ENCODE measurements at regions not wholly inside any gene's neighbourhood (a gene's known extent, or its start where the extent isn't known, plus 50 kb on each side); places are given as distances from the start of the nearest gene placed in this dataset.

- H4K20me1 ChIP-seq (ENCODE audit: insufficient read depth, low read length): no peaks in the 10 kb centered on the region
- no peaks in the 10 kb centered on the region for H3K36me3 ChIP-seq (replicated peaks; ENCODE audit: insufficient read depth, low read length)
- H3K4me1 ChIP-seq (ENCODE audit: low read length): no peaks in the 10 kb centered on the region
- H3K9me3 ChIP-seq (replicated peaks; ENCODE audit: insufficient read depth, low read length): no peaks in the 10 kb centered on the region
- no peaks in the 10 kb centered on the region for H3K79me2 ChIP-seq (ENCODE audit: low read length)
- TF ChIP-seq EZH2phosphoT487 (IDR thresholded peaks at IDR 0.05; ENCODE audit: low read length) (no peak), EZH2 (optimal IDR thresholded peaks at IDR 0.05; ENCODE audit: low read depth, low read length) (no peak), CTCF (IDR thresholded peaks at IDR 0.05; ENCODE audit: low read length) (no peak)
- DNase-seq: no peak
- H3F3A ChIP-seq (ENCODE audit: insufficient read depth, low read length): no peaks in the 10 kb centered on the region
- H3K4me2 ChIP-seq (ENCODE audit: low read depth, low read length): no peak overlapping the region
- no peak overlapping the region for H3K4me3 ChIP-seq (ENCODE audit: low read length)
- no peak overlapping the region for H2AFZ ChIP-seq (ENCODE audit: low read length)
- no peak overlapping the region for H3K9ac ChIP-seq (ENCODE audit: low read length)
- no peak overlapping the region for H3K27ac ChIP-seq (ENCODE audit: low read length)
- no peaks in the 10 kb centered on the region for H3K9me2 ChIP-seq (replicated peaks; ENCODE audit: insufficient read depth, low read length)
- H3K27me3 ChIP-seq (replicated peaks; ENCODE audit: insufficient read depth, low read length): no peaks in the 10 kb centered on the region
These were observed 61.9 kb downstream of the NIBAN1 start for GRCh38 chr1:184912392-184912791.

GRCh38 chr1:184911830-184912229 lies 62.5 kb downstream of the NIBAN1 start:
- DNase-seq: no peak
- no peaks in the 10 kb centered on the region for H4K20me1 ChIP-seq (ENCODE audit: insufficient read depth, low read length)
- TF ChIP-seq EZH2phosphoT487 (IDR thresholded peaks at IDR 0.05; ENCODE audit: low read length) (no peak), EZH2 (optimal IDR thresholded peaks at IDR 0.05; ENCODE audit: low read depth, low read length) (no peak), CTCF (IDR thresholded peaks at IDR 0.05; ENCODE audit: low read length) (no peak)
- no peak overlapping the region for H3K4me3 ChIP-seq (ENCODE audit: low read length)
- no peak overlapping the region for H2AFZ ChIP-seq (ENCODE audit: low read length)
- H3K9me2 ChIP-seq (replicated peaks; ENCODE audit: insufficient read depth, low read length): no peaks in the 10 kb centered on the region
- no peaks in the 10 kb centered on the region for H3K27me3 ChIP-seq (replicated peaks; ENCODE audit: insufficient read depth, low read length)
- H3K27ac ChIP-seq (ENCODE audit: low read length): no peak overlapping the region
- H3K9ac ChIP-seq (ENCODE audit: low read length): no peak overlapping the region
- no peaks in the 10 kb centered on the region for H3F3A ChIP-seq (ENCODE audit: insufficient read depth, low read length)
- no peaks in the 10 kb centered on the region for H3K4me1 ChIP-seq (ENCODE audit: low read length)
- H3K9me3 ChIP-seq (replicated peaks; ENCODE audit: insufficient read depth, low read length): no peaks in the 10 kb centered on the region
- H3K79me2 ChIP-seq (ENCODE audit: low read length): no peaks in the 10 kb centered on the region
- H3K4me2 ChIP-seq (ENCODE audit: low read depth, low read length): no peak overlapping the region
- H3K36me3 ChIP-seq (replicated peaks; ENCODE audit: insufficient read depth, low read length): no peaks in the 10 kb centered on the region

- H2AFZ ChIP-seq (ENCODE audit: low read length): no peak overlapping the region
- no peaks in the 10 kb centered on the region for H3K9me3 ChIP-seq (replicated peaks; ENCODE audit: insufficient read depth, low read length)
- no peaks in the 10 kb centered on the region for H3F3A ChIP-seq (ENCODE audit: insufficient read depth, low read length)
- no peak for DNase-seq
- no peak overlapping the region for H3K27ac ChIP-seq (ENCODE audit: low read length)
- no peak overlapping the region for H3K4me3 ChIP-seq (ENCODE audit: low read length)
- no peaks in the 10 kb centered on the region for H3K79me2 ChIP-seq (ENCODE audit: low read length)
- no peaks in the 10 kb centered on the region for H3K27me3 ChIP-seq (replicated peaks; ENCODE audit: insufficient read depth, low read length)
- no peaks in the 10 kb centered on the region for H3K9me2 ChIP-seq (replicated peaks; ENCODE audit: insufficient read depth, low read length)
- no peak for TF ChIP-seq EZH2phosphoT487 (IDR thresholded peaks at IDR 0.05; ENCODE audit: low read length)
- TF ChIP-seq CTCF (IDR thresholded peaks at IDR 0.05; ENCODE audit: low read length): no peak
- no peak for TF ChIP-seq EZH2 (optimal IDR thresholded peaks at IDR 0.05; ENCODE audit: low read depth, low read length)
- no peak overlapping the region for H3K4me2 ChIP-seq (ENCODE audit: low read depth, low read length)
- no peaks in the 10 kb centered on the region for H4K20me1 ChIP-seq (ENCODE audit: insufficient read depth, low read length)
- no peak overlapping the region for H3K9ac ChIP-seq (ENCODE audit: low read length)
- H3K4me1 ChIP-seq (ENCODE audit: low read length): no peaks in the 10 kb centered on the region
- H3K36me3 ChIP-seq (replicated peaks; ENCODE audit: insufficient read depth, low read length): no peaks in the 10 kb centered on the region
These were observed 63.1 kb downstream of the NIBAN1 start for GRCh38 chr1:184911103-184911745.
